GM12873 (cell line): ENCODE measurements at regions not wholly inside any gene's neighbourhood (a gene's known extent, or its start where the extent isn't known, plus 50 kb on each side); places are given as distances from the start of the nearest gene placed in this dataset.

Source experiments
- TF ChIP-seq, protein P1 (sequence below): IDR thresholded peaks from 2 replicates; pipeline ENCODE4 v1.5.1; 2012; ENCODE audit warnings: low read depth, mild to moderate bottlenecking, moderate library complexity, low read length, control low read depth; ENCODE audit not compliant: insufficient read depth; ENCODE audit errors: missing control alignments

DNA sequence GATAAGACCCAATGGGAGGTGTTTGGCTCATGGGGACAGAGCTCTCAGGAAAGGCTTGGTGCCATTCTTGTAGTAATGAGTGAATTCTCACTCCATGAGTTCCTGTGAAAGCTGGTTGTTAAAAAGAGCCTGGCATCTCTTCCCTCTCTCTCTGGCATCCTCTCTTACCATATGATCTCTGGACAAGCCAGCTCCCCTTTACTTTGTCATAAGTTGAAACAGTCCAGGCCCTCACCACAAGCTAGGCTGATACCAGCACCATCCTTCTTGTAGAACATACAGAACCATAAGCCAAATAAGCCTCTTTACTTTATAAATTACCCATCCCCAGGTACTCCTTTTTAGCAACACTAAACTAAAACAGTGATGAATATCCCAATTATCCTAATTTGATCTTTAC lies 166.9 kb upstream of the TMC3 start:
- TF ChIP-seq, protein P1, sequence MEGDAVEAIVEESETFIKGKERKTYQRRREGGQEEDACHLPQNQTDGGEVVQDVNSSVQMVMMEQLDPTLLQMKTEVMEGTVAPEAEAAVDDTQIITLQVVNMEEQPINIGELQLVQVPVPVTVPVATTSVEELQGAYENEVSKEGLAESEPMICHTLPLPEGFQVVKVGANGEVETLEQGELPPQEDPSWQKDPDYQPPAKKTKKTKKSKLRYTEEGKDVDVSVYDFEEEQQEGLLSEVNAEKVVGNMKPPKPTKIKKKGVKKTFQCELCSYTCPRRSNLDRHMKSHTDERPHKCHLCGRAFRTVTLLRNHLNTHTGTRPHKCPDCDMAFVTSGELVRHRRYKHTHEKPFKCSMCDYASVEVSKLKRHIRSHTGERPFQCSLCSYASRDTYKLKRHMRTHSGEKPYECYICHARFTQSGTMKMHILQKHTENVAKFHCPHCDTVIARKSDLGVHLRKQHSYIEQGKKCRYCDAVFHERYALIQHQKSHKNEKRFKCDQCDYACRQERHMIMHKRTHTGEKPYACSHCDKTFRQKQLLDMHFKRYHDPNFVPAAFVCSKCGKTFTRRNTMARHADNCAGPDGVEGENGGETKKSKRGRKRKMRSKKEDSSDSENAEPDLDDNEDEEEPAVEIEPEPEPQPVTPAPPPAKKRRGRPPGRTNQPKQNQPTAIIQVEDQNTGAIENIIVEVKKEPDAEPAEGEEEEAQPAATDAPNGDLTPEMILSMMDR, result no peak

- TF ChIP-seq, protein P1, result no peak
Measured at GRCh38 chr15:81536356-81536755, 162.3 kb upstream of the TMC3 start.

DNA sequence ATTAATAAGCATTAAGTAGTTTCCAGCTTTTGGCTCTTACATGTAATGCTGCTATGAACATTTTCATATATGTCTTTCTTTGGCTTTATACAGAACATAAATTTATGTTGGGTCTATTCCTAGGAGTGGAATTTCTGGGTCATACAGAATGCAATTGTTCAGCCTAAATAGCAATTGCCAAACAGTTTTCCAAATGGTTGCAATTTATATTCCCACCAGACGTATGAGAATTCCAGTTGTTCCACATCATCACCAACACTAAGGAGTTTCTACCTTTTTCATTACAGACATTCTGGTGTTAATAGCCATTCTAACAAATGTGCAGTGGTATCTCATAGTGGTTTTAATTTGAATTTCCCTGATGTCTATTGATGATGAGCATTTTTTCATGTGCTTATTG lies 160.1 kb upstream of the TMC3 start:
- TF ChIP-seq, protein P1, result no peak

DNA sequence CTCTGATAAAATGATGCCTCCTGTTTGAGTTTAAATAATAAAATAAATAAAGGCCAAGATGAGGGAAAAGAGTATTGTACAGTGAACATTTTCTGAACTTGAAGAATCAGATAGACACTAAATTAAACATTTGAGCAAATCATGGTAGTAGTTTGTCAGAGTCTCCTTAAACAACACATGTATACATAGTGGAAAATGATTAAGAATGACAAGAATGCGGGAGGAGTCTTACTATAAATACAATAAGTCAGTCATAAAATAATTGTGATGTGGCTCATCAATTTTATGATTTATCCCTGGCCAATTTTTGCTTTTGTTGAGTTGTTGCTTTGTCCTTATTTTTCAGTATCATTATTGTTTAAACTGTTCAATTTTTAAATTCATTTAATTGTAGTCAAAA lies 158.0 kb upstream of the TMC3 start:
- TF ChIP-seq, protein P1, result no peak

GRCh38 chr15:81531109-81531592 lies 157.1 kb upstream of the TMC3 start:
- TF ChIP-seq, protein P1, result no peak

DNA sequence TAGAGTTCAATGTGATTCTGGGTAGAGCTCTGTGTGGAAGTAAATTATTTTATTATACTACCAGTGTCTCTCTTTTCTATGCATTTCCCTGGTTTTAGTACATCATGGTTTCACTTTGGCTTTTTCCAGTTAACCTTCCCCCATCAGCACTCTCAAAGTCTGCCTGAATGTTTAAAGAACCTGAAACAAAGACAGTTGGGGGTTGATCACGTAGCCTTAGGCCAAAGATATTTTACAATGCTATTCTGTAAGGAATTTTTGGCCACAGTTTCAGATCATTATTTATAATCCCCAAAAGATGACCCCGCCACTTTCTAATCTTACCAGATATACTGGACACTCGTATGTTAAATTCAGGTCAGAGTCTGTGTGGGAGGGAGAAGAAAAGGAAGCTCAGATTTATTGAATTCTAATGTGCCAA lies 156.3 kb upstream of the TMC3 start:
- TF ChIP-seq, protein P1, result no peak

GRCh38 chr15:81529481-81529880 lies 155.5 kb upstream of the TMC3 start:
- TF ChIP-seq, protein P1, result no peak

- TF ChIP-seq, protein P1, result no peak
Measured at GRCh38 chr15:81526029-81526428, 152.0 kb upstream of the TMC3 start.
